IMR-90 (cell line): ENCODE measurements at regions not wholly inside any gene's neighbourhood (a gene's known extent, or its start where the extent isn't known, plus 50 kb on each side); places are given as distances from the start of the nearest gene placed in this dataset.

Experiments used
- ATAC-seq: fragments of 200-7000 bp; cut with Tn5 transposase; 2 replicates; pipeline ENCODE4 v1.9.1; 2020; ENCODE audit warnings: low read depth, mild to moderate bottlenecking, moderate library complexity
- BruUV-seq: library from RNA; stranded (reverse); fragments of 400-500 nt; replicated peaks from 2 replicates; lab custom pipeline; 2021; lab: Mats Ljungman, UMichigan
- CTCF ChIA-PET: fragments of 300-600 bp; formaldehyde crosslinking; extraction: SDS; loops from one replicate; lab custom pipeline; 2021; ENCODE audit warnings: antibody characterized with exemption; lab: Yijun Ruan, JAX
- POLR2A ChIA-PET: fragments of 300-600 bp; sonication (Branson Sonifier 250); formaldehyde crosslinking; loops from one replicate; lab custom pipeline; 2022; ENCODE audit warnings: antibody characterized with exemption; ENCODE audit not compliant: unreplicated experiment; lab: Charles Lee
- DNase-seq: peaks from one replicate; pipeline ENCODE4 v3.0.0; 2013
- H2AFZ ChIP-seq: replicated peaks from 2 replicates; pipeline ENCODE3; 2013; ENCODE audit warnings: low read length, mild to moderate bottlenecking; ENCODE audit not compliant: poor library complexity
- H2AK5ac ChIP-seq: 2 replicates; pipeline ENCODE4 v1.6.1; 2013; ENCODE audit warnings: low read depth, low read length, inconsistent platforms
- H2AK9ac ChIP-seq: replicated peaks from 2 replicates; pipeline ENCODE3; 2013; ENCODE audit warnings: mild to moderate bottlenecking, low read depth, low read length, moderate library complexity; ENCODE audit not compliant: poor library complexity
- H2BK120ac ChIP-seq: 2 replicates; pipeline ENCODE4 v1.6.1; 2013; ENCODE audit warnings: low read depth, low read length, inconsistent platforms
- H2BK15ac ChIP-seq: 3 replicates; pipeline ENCODE4 v1.6.1; 2013; ENCODE audit warnings: low read depth, low read length, inconsistent platforms
- H2BK20ac ChIP-seq: 2 replicates; pipeline ENCODE4 v1.6.1; 2013; ENCODE audit warnings: low read depth, mild to moderate bottlenecking, inconsistent platforms, low read length, moderate library complexity
- H2BK5ac ChIP-seq: 2 replicates; pipeline ENCODE4 v1.6.1; 2013; ENCODE audit warnings: mild to moderate bottlenecking, low read depth, low read length, inconsistent platforms; ENCODE audit not compliant: poor library complexity, severe bottlenecking
- H3K14ac ChIP-seq: replicated peaks from 2 replicates; pipeline ENCODE4 v1.6.1; 2013; ENCODE audit warnings: low read depth, low read length, inconsistent platforms
- H3K18ac ChIP-seq: 2 replicates; pipeline ENCODE4 v1.6.1; 2013; ENCODE audit warnings: low read depth, low read length, control low read depth
- H3K23ac ChIP-seq: 2 replicates; pipeline ENCODE4 v1.6.1; 2013; ENCODE audit warnings: low read depth, low read length, inconsistent platforms
- H3K27ac ChIP-seq: 2 replicates; pipeline ENCODE4 v1.5.1; 2013; ENCODE audit warnings: mild to moderate bottlenecking, control low read depth, low read length; ENCODE audit not compliant: insufficient read depth
- H3K27me3 ChIP-seq: 2 replicates; pipeline ENCODE4 v1.6.1; 2013; ENCODE audit warnings: low read length; ENCODE audit not compliant: control insufficient read depth, insufficient read depth
- H3K36me3 ChIP-seq: 2 replicates; pipeline ENCODE4 v1.6.1; 2013; ENCODE audit warnings: low read length, mixed read lengths; ENCODE audit not compliant: control insufficient read depth, insufficient read depth
- H3K4ac ChIP-seq: 2 replicates; pipeline ENCODE4 v1.6.1; 2013; ENCODE audit warnings: low read depth, low read length, inconsistent platforms
- H3K4me1 ChIP-seq: 2 replicates; pipeline ENCODE4 v1.6.1; 2013; ENCODE audit warnings: low read length, mixed read lengths; ENCODE audit not compliant: control insufficient read depth, insufficient read depth
- H3K4me2 ChIP-seq: 2 replicates; pipeline ENCODE4 v1.6.1; 2013; ENCODE audit warnings: low read depth, mild to moderate bottlenecking, control low read depth, low read length, moderate library complexity
- H3K4me3 ChIP-seq: 2 replicates; pipeline ENCODE4 v1.5.1; 2013; ENCODE audit warnings: low read depth, mild to moderate bottlenecking, control low read depth, low read length, moderate library complexity; ENCODE audit not compliant: insufficient read depth
- H3K56ac ChIP-seq: 2 replicates; pipeline ENCODE4 v1.6.1; 2013; ENCODE audit warnings: low read length, inconsistent platforms; ENCODE audit not compliant: insufficient read depth; ENCODE audit errors: extremely low read depth
- H3K79me1 ChIP-seq, 2 experiments: 2 replicates each; pipeline ENCODE4 v1.6.1; 2013; ENCODE audit warnings: low read length in 2 of 2, inconsistent platforms in 1 of 2, low read depth in 1 of 2
- H3K9ac ChIP-seq: 2 replicates; pipeline ENCODE4 v1.6.1; 2013; ENCODE audit warnings: low read depth, low read length, control low read depth
- H3K9me1 ChIP-seq: 2 replicates; pipeline ENCODE4 v1.6.1; 2013; ENCODE audit warnings: low read length, inconsistent platforms; ENCODE audit not compliant: insufficient read depth
- H3K9me3 ChIP-seq: 2 replicates; pipeline ENCODE4 v1.6.1; 2013; ENCODE audit warnings: low read length; ENCODE audit not compliant: control insufficient read depth, insufficient read depth
- H4K20me1 ChIP-seq: 2 replicates; pipeline ENCODE4 v1.6.1; 2013; ENCODE audit warnings: low read length, inconsistent platforms; ENCODE audit not compliant: insufficient read depth
- H4K5ac ChIP-seq: 2 replicates; pipeline ENCODE4 v1.6.1; 2013; ENCODE audit warnings: mild to moderate bottlenecking, low read depth, low read length, control low read depth
- H4K8ac ChIP-seq, 2 experiments: 2 replicates each; pipeline ENCODE4 v1.6.1; 2013; ENCODE audit warnings: low read depth in 2 of 2, low read length in 2 of 2, control low read depth in 1 of 2, inconsistent platforms in 1 of 2
- H4K91ac ChIP-seq: 2 replicates; pipeline ENCODE4 v1.6.1; 2013; ENCODE audit warnings: low read depth, low read length, inconsistent platforms; ENCODE audit not compliant: insufficient read depth
- BHLHE40 ChIP-seq: fragments of 150-350 bp; IDR thresholded peaks from 2 replicates; pipeline ENCODE4 v1.6.1; 2016; ENCODE audit warnings: mild to moderate bottlenecking, low read depth, low read length
- CEBPB ChIP-seq: IDR thresholded peaks from 2 replicates; pipeline ENCODE4 v1.6.1; 2012; ENCODE audit warnings: low read depth, low read length, improper control_type of control experiment
- CHD1 ChIP-seq: IDR thresholded peaks from 2 replicates; pipeline ENCODE4 v1.6.1; 2012; ENCODE audit warnings: low read depth, low read length, improper control_type of control experiment
- CTCF ChIP-seq: conservative IDR thresholded peaks from 2 replicates; pipeline ENCODE4 v1.5.1; 2012; ENCODE audit warnings: mild to moderate bottlenecking, low read depth, low read length, improper control_type of control experiment
- ELK1 ChIP-seq: fragments of 150-350 bp; IDR thresholded peaks from 2 replicates; pipeline ENCODE4 v1.6.1; 2016; ENCODE audit warnings: low read depth, mild to moderate bottlenecking, low read length, moderate library complexity, borderline replicate concordance
- FOS ChIP-seq: fragments of 150-350 bp; IDR thresholded peaks from 2 replicates; pipeline ENCODE4 v1.6.1; 2016; ENCODE audit warnings: low read depth, low read length
- MAFK ChIP-seq: IDR thresholded peaks from 2 replicates; pipeline ENCODE4 v1.6.1; 2012; ENCODE audit warnings: low read depth, low read length, improper control_type of control experiment
- MAZ ChIP-seq: IDR thresholded peaks from 2 replicates; pipeline ENCODE4 v1.6.1; 2012; ENCODE audit warnings: low read depth, mild to moderate bottlenecking, low read length, improper control_type of control experiment, moderate library complexity, borderline replicate concordance
- MXI1 ChIP-seq: IDR thresholded peaks from 2 replicates; pipeline ENCODE4 v1.6.1; 2012; ENCODE audit warnings: low read depth, mild to moderate bottlenecking, low read length, moderate library complexity, borderline replicate concordance
- NFE2L2 ChIP-seq: fragments of 150-350 bp; IDR thresholded peaks from 2 replicates; pipeline ENCODE4 v1.6.1; 2016; ENCODE audit warnings: low read depth, mild to moderate bottlenecking, low read length
- POLR2A ChIP-seq: IDR thresholded peaks from 2 replicates; pipeline ENCODE4 v1.6.1; 2012; ENCODE audit warnings: mild to moderate bottlenecking, low read depth, low read length
- RAD21 ChIP-seq: IDR thresholded peaks from 2 replicates; pipeline ENCODE4 v1.6.1; 2012; ENCODE audit warnings: low read length, improper control_type of control experiment
- RCOR1 ChIP-seq: IDR thresholded peaks from 2 replicates; pipeline ENCODE4 v1.6.1; 2012; ENCODE audit warnings: mild to moderate bottlenecking, low read length, improper control_type of control experiment; ENCODE audit not compliant: insufficient replicate concordance
- RFX5 ChIP-seq: IDR thresholded peaks from 2 replicates; pipeline ENCODE4 v1.8.0; 2012; ENCODE audit warnings: low read depth, mild to moderate bottlenecking, low read length, moderate library complexity
- SMC3 ChIP-seq: fragments of 150-350 bp; IDR thresholded peaks from 2 replicates; pipeline ENCODE4 v1.6.1; 2016; ENCODE audit warnings: low read depth, mild to moderate bottlenecking, antibody characterized with exemption, low read length, moderate library complexity
- USF2 ChIP-seq: fragments of 150-350 bp; IDR thresholded peaks from 2 replicates; pipeline ENCODE4 v1.6.1; 2017; ENCODE audit warnings: mild to moderate bottlenecking, antibody characterized with exemption, low read length, low read depth
- WGBS, 2 experiments: methylation state at CpG; one replicate each; pipeline versions ENCODE4 v1.1.5 to v1.1.7; 2013; ENCODE audit warnings: missing lambda C conversion rate in 2 of 2; ENCODE audit not compliant: insufficient read length in 1 of 2; ENCODE audit errors: extremely low coverage in 2 of 2; 5-methylcytosine and 5-hydroxymethylcytosine counted together
- dilution Hi-C: fragments of 300-500 bp; cut with HindIII; formaldehyde crosslinking; loops from one replicate; pipeline ENCODE4 v1.14.3; 2018; ENCODE audit warnings: low sequenced_read_pairs; ENCODE audit not compliant: unreplicated experiment
- in situ Hi-C: fragments of 300-500 bp; cut with MboI; formaldehyde crosslinking; loops from 3 replicates; pipeline ENCODE4 v1.14.3; 2019; ENCODE audit warnings: low sequenced_read_pairs, inconsistent platforms, mixed read lengths
- intact Hi-C: fragments of 100-400 bp; cut with micrococcal nuclease; formaldehyde crosslinking; loops from 2 replicates; pipeline ENCODE4 v1.10.0; 2022

DNA sequence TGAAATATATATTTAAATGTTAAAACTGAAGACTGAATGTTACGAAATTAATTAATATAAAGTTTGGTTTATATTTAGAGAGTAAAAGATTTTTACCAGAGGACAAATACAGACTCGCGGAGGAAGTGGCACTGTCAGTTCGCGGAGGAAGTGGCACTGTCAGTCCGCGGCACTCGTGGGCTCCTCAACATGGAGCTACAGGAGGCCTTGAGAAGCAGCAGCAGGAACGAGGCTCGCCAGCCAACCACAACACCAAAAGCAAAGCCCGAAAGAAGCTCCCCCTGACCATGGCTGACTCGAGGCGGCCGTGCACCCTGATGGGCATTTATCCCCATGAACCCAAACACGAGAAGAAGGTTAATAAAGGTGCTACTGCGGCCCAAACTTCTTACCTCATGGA lies 125.3 kb upstream of the PABPC4L start:
- no CpG with 5 or more reads among the region's 16 CpGs for WGBS, 2 experiments
- H3K79me1 ChIP-seq, result no peaks in the 10 kb centered on the region
- no peaks in the 10 kb centered on the region for H3K27me3 ChIP-seq
- no peak overlapping the region for H4K5ac ChIP-seq
- no peaks in the 10 kb centered on the region for H3K4me1 ChIP-seq
- H3K9me1 ChIP-seq, result no peaks in the 10 kb centered on the region
- intact Hi-C loops, result no loop called here
- no peak overlapping the region for H4K91ac ChIP-seq
- H2AFZ ChIP-seq, result peak overlapping the region; percentile 14
- H3K18ac ChIP-seq, result no peak overlapping the region
- H3K4ac ChIP-seq, result no peak overlapping the region
- H3K9me3 ChIP-seq, result peaks cover 15% of the 10 kb centered on the region; the same call in 1 of the 2 replicates
- no peak for DNase-seq
- no peak overlapping the region for H2BK20ac ChIP-seq
- H2AK9ac ChIP-seq, result no peak overlapping the region
- ATAC-seq, result no peak
- POLR2A ChIA-PET, result no interaction called here
- dilution Hi-C loops, result no loop called here
- no peak overlapping the region for H3K4me2 ChIP-seq
- no peak overlapping the region for H3K27ac ChIP-seq
- no peak overlapping the region for H3K9ac ChIP-seq
- no peak overlapping the region for H3K14ac ChIP-seq
- no peaks in the 10 kb centered on the region for H3K36me3 ChIP-seq
- H2BK5ac ChIP-seq, result no peak overlapping the region
- TF ChIP-seq RCOR1 (no peak), MXI1 (no peak), RAD21 (no peak), NFE2L2 (no peak), SMC3 (no peak), BHLHE40 (no peak), MAFK (no peak), CTCF (no peak), USF2 (no peak), FOS (no peak), CHD1 (no peak), RFX5 (no peak), POLR2A (no peak), CEBPB (no peak), ELK1 (no peak), MAZ (no peak)
- H4K8ac ChIP-seq, result no peak overlapping the region
- H2BK120ac ChIP-seq, result no peak overlapping the region
- H3K23ac ChIP-seq, result no peak overlapping the region
- BruUV-seq, result no TSS peak
- H4K20me1 ChIP-seq, result no peaks in the 10 kb centered on the region
- CTCF ChIA-PET, result no interaction called here
- H2BK15ac ChIP-seq, result no peak overlapping the region
- H2AK5ac ChIP-seq, result no peak overlapping the region
- no peak overlapping the region for H3K56ac ChIP-seq
- no peak overlapping the region for H3K4me3 ChIP-seq
- in situ Hi-C loops, result no loop called here
